ENCODE measurements at regions not wholly inside any gene's neighbourhood (a gene's known extent, or its start where the extent isn't known, plus 50 kb on each side); places are given as distances from the start of the nearest gene placed in this dataset.

DNA sequence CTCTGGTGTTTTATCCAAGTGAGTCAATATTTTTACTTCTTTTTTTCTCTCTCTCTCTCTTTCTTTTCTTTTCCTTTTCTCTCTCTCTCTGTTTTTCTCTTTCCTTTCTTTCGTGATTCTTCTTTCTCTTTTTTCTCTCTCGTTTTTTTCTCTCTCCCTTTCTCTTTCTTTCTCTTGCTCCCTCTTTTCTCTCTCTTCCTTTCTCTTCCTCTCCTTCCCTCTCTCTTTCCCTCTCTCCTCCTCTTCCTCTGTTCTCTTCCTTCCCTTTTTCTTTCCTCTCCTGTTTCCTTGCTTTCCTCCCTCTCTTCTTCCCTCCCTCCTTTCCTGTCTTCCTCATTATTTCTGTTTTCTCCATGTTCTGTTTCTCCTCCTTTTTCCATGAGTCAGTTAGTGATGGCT is 641.5 kb downstream of the FGF9 start:
- H3K79me2 ChIP-seq (ENCODE audit: control insufficient read depth, insufficient read depth, low read length), result no peaks in the 10 kb centered on the region
- H3K27ac ChIP-seq (ENCODE audit: insufficient read depth, low read depth, low read length), result no peak overlapping the region
- TF ChIP-seq POLR2AphosphoS5 (IDR thresholded peaks at IDR 0.05; ENCODE audit: insufficient read depth, low read depth, low read length) (no peak), POLR2A (IDR thresholded peaks at IDR 0.05; ENCODE audit: low read depth, low read length) (no peak), MYC (IDR thresholded peaks at IDR 0.05; ENCODE audit: low read depth, low read length) (no peak), GATA2 (IDR thresholded peaks at IDR 0.05; ENCODE audit: insufficient read depth, insufficient read length, low read depth, low read length) (no peak), FOS (IDR thresholded peaks at IDR 0.05; ENCODE audit: borderline replicate concordance, insufficient read depth, low read length) (no peak), JUN (IDR thresholded peaks at IDR 0.05; ENCODE audit: borderline replicate concordance, insufficient read depth, insufficient read length, low read depth) (no peak), EZH2 (IDR thresholded peaks at IDR 0.05; ENCODE audit: borderline replicate concordance, low read depth, low read length, severe bottlenecking) (no peak)
- TF ChIP-seq, protein P1, sequence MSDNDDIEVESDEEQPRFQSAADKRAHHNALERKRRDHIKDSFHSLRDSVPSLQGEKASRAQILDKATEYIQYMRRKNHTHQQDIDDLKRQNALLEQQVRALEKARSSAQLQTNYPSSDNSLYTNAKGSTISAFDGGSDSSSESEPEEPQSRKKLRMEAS (IDR thresholded peaks at IDR 0.05; ENCODE audit: insufficient read depth, insufficient read length), result no peak
- TF ChIP-seq, protein P2, sequence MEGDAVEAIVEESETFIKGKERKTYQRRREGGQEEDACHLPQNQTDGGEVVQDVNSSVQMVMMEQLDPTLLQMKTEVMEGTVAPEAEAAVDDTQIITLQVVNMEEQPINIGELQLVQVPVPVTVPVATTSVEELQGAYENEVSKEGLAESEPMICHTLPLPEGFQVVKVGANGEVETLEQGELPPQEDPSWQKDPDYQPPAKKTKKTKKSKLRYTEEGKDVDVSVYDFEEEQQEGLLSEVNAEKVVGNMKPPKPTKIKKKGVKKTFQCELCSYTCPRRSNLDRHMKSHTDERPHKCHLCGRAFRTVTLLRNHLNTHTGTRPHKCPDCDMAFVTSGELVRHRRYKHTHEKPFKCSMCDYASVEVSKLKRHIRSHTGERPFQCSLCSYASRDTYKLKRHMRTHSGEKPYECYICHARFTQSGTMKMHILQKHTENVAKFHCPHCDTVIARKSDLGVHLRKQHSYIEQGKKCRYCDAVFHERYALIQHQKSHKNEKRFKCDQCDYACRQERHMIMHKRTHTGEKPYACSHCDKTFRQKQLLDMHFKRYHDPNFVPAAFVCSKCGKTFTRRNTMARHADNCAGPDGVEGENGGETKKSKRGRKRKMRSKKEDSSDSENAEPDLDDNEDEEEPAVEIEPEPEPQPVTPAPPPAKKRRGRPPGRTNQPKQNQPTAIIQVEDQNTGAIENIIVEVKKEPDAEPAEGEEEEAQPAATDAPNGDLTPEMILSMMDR (IDR thresholded peaks at IDR 0.05; ENCODE audit: extremely low read depth in 1 of 2, insufficient read depth in 1 of 2, low read depth in 1 of 2, low read length in 2 of 2), result no peak
- DNase-seq (ENCODE audit: low read depth, low spot score) (no peak), FAIRE-seq (no peak)
- no peaks in the 10 kb centered on the region for H3K36me3 ChIP-seq (ENCODE audit: control insufficient read depth in 2 of 2, extremely low read depth in 1 of 2, insufficient read depth in 2 of 2, low read length in 2 of 2)
- no peak overlapping the region for H3K9ac ChIP-seq (replicated peaks; ENCODE audit: extremely low read depth, insufficient read depth, low read length)
- H3K9me1 ChIP-seq (replicated peaks; ENCODE audit: control insufficient read depth, extremely low read depth, insufficient read depth, low read length), result no peaks in the 10 kb centered on the region
- no peak overlapping the region for H3K4me3 ChIP-seq (replicated peaks in 1 of 3; ENCODE audit: insufficient read depth in 1 of 3, low read depth in 1 of 3, low read length in 3 of 3)
- intact Hi-C loops (cut with micrococcal nuclease), result no loop called here
- no peaks in the 10 kb centered on the region for H3K27me3 ChIP-seq (ENCODE audit: control insufficient read depth in 2 of 2, insufficient read depth in 2 of 2, low read length in 2 of 2)
- CTCF ChIA-PET, result no interaction called here
- dilution Hi-C loops (cut with MboI; ENCODE audit: extremely low pct_ligation_motif_present, low sequenced_read_pairs), result no loop called here
- POLR2A ChIA-PET, result no interaction called here
- no peak overlapping the region for H2AFZ ChIP-seq (ENCODE audit: low read depth, low read length)
- H3K4me2 ChIP-seq (ENCODE audit: insufficient read depth, low read length), result no peak overlapping the region
- no peaks in the 10 kb centered on the region for H3K4me1 ChIP-seq (ENCODE audit: control insufficient read depth, extremely low read depth, insufficient read depth, low read length)
- peaks cover 4% of the 10 kb centered on the region for H3K9me3 ChIP-seq (replicated peaks; ENCODE audit: control insufficient read depth, insufficient read depth, low read length)
- BruUV-seq (replicated peaks), result no TSS peak
- H4K20me1 ChIP-seq (replicated peaks; ENCODE audit: control insufficient read depth, extremely low read depth, insufficient read depth, low read length), result no peaks in the 10 kb centered on the region

Data from endothelial cell of umbilical vein (primary cell).